WERI-Rb-1 (cell line): ENCODE measurements at regions not wholly inside any gene's neighbourhood (a gene's known extent, or its start where the extent isn't known, plus 50 kb on each side); places are given as distances from the start of the nearest gene placed in this dataset.

ENCODE experiments used
- DNase-seq: peaks from one replicate; pipeline ENCODE4 v3.0.0-alpha.2; 2020
- H3K27ac ChIP-seq: fragments of 250-450 bp; sonication (Bioruptor Pico); 2 replicates; pipeline ENCODE4 v1.5.1; 2020; ENCODE audit warnings: mild to moderate bottlenecking, moderate library complexity
- H3K27me3 ChIP-seq: fragments of 250-450 bp; sonication (Bioruptor Pico); 2 replicates; pipeline ENCODE4 v1.5.1; 2021; ENCODE audit warnings: mild to moderate bottlenecking, low read depth, moderate library complexity; ENCODE audit not compliant: insufficient read depth, severe bottlenecking
- H3K36me3 ChIP-seq: fragments of 250-450 bp; sonication (Bioruptor Pico); 2 replicates; pipeline ENCODE4 v1.5.1; 2020; ENCODE audit warnings: mild to moderate bottlenecking, moderate library complexity
- H3K4me3 ChIP-seq: 2 replicates; pipeline ENCODE4 v1.5.1; 2011; ENCODE audit warnings: low read depth, mild to moderate bottlenecking, control low read depth, low read length
- H3K9me3 ChIP-seq: fragments of 250-450 bp; sonication (Bioruptor Pico); 2 replicates; pipeline ENCODE4 v1.5.1; 2021; ENCODE audit warnings: mild to moderate bottlenecking, moderate library complexity; ENCODE audit not compliant: severe bottlenecking
- TF ChIP-seq, protein P1 (sequence below): IDR thresholded peaks from 2 replicates; pipeline ENCODE4 v1.5.1; 2011; ENCODE audit warnings: low read depth, mild to moderate bottlenecking, control low read depth, inconsistent platforms, low read length

DNA sequence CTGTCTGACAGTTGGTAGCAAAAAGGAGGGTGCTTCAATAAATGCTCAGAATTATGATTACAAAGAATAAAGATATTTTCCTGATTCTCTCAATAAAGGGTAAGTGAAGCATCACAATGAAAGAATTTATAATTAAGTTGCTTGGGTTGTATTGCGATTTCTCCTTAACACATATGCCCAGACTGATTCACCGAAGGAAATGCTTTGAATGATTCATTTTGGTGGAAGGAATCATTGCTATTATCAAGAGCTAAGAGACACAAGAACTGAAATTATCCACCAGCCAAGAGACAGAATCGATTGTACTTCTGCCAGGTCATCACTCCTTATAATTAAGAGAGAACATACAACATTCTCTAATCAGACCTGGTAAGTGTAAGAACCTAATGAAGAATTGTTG lies 301.4 kb downstream of the NR4A2 start:
- H3K9me3 ChIP-seq, result no peaks in the 10 kb centered on the region
- DNase-seq, result no peak
- H3K36me3 ChIP-seq, result no peaks in the 10 kb centered on the region
- no peak overlapping the region for H3K4me3 ChIP-seq
- H3K27ac ChIP-seq, result no peak overlapping the region
- no peaks in the 10 kb centered on the region for H3K27me3 ChIP-seq
- TF ChIP-seq, protein P1, sequence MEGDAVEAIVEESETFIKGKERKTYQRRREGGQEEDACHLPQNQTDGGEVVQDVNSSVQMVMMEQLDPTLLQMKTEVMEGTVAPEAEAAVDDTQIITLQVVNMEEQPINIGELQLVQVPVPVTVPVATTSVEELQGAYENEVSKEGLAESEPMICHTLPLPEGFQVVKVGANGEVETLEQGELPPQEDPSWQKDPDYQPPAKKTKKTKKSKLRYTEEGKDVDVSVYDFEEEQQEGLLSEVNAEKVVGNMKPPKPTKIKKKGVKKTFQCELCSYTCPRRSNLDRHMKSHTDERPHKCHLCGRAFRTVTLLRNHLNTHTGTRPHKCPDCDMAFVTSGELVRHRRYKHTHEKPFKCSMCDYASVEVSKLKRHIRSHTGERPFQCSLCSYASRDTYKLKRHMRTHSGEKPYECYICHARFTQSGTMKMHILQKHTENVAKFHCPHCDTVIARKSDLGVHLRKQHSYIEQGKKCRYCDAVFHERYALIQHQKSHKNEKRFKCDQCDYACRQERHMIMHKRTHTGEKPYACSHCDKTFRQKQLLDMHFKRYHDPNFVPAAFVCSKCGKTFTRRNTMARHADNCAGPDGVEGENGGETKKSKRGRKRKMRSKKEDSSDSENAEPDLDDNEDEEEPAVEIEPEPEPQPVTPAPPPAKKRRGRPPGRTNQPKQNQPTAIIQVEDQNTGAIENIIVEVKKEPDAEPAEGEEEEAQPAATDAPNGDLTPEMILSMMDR, result no peak

GRCh38 chr2:156023229-156023869 lies 309.2 kb downstream of the NR4A2 start:
- H3K4me3 ChIP-seq, result no peak overlapping the region
- H3K9me3 ChIP-seq, result no peaks in the 10 kb centered on the region
- TF ChIP-seq, protein P1, result no peak
- DNase-seq, result no peak
- no peak overlapping the region for H3K27ac ChIP-seq
- no peaks in the 10 kb centered on the region for H3K27me3 ChIP-seq
- no peaks in the 10 kb centered on the region for H3K36me3 ChIP-seq

GRCh38 chr2:156021146-156022040 lies 311.1 kb downstream of the NR4A2 start:
- no peaks in the 10 kb centered on the region for H3K9me3 ChIP-seq
- no peaks in the 10 kb centered on the region for H3K27me3 ChIP-seq
- H3K36me3 ChIP-seq, result no peaks in the 10 kb centered on the region
- no peak overlapping the region for H3K4me3 ChIP-seq
- no peak for DNase-seq
- TF ChIP-seq, protein P1, result no peak
- no peak overlapping the region for H3K27ac ChIP-seq

- TF ChIP-seq, protein P1, result no peak
- no peak for DNase-seq
Observed at GRCh38 chr2:156019341-156019740, 313.2 kb downstream of the NR4A2 start.

GRCh38 chr2:156017341-156017885 lies 315.1 kb downstream of the NR4A2 start:
- no peak for DNase-seq
- H3K9me3 ChIP-seq, result no peaks in the 10 kb centered on the region
- no peak overlapping the region for H3K4me3 ChIP-seq
- no peaks in the 10 kb centered on the region for H3K27me3 ChIP-seq
- H3K36me3 ChIP-seq, result no peaks in the 10 kb centered on the region
- no peak overlapping the region for H3K27ac ChIP-seq
- TF ChIP-seq, protein P1, result no peak

More at GRCh38 chr2:156019341-156019740, 313.2 kb downstream of the NR4A2 start:
- Histone ChIP-seq H3K36me3 (no peaks in the 10 kb centered on the region), H3K27ac (no peak overlapping the region), H3K9me3 (no peaks in the 10 kb centered on the region), H3K27me3 (no peaks in the 10 kb centered on the region), H3K4me3 (no peak overlapping the region)
